ENCODE measurements at regions not wholly inside any gene's neighbourhood (a gene's known extent, or its start where the extent isn't known, plus 50 kb on each side); places are given as distances from the start of the nearest gene placed in this dataset.

GRCh38 chr18:69161383-69162028, 239.2 kb upstream of the DOK6 start:
- H3K4me1 ChIP-seq (ENCODE audit: control insufficient read depth, insufficient read depth, low read length, unreplicated experiment): no peaks in the 10 kb centered on the region
- no peak overlapping the region for H3K27ac ChIP-seq (ENCODE audit: low read depth, low read length)
- no peaks in the 10 kb centered on the region for H3K36me3 ChIP-seq (ENCODE audit: insufficient read depth, low read length)
- no peak overlapping the region; the same call in 1 of the 2 replicates for H3K4me3 ChIP-seq (ENCODE audit: low read depth, low read length)
- H3K79me2 ChIP-seq (ENCODE audit: control insufficient read depth, insufficient read depth, low read length, unreplicated experiment): no peaks in the 10 kb centered on the region
- peak overlapping the region; percentile 53 for H2AFZ ChIP-seq (ENCODE audit: low read length, unreplicated experiment)
- H3K27me3 ChIP-seq (ENCODE audit: insufficient read depth, low read length): no peaks in the 10 kb centered on the region

GRCh38 chr18:69162649-69163048, 238.0 kb upstream of the DOK6 start:
- no peaks in the 10 kb centered on the region for H3K36me3 ChIP-seq (ENCODE audit: insufficient read depth, low read length)
- no peaks in the 10 kb centered on the region for H3K79me2 ChIP-seq (ENCODE audit: control insufficient read depth, insufficient read depth, low read length, unreplicated experiment)
- H3K4me3 ChIP-seq (ENCODE audit: low read depth, low read length): no peak overlapping the region
- H2AFZ ChIP-seq (ENCODE audit: low read length, unreplicated experiment): no peak overlapping the region
- H3K4me1 ChIP-seq (ENCODE audit: control insufficient read depth, insufficient read depth, low read length, unreplicated experiment): no peaks in the 10 kb centered on the region
- no peaks in the 10 kb centered on the region for H3K27me3 ChIP-seq (ENCODE audit: insufficient read depth, low read length)
- no peak overlapping the region for H3K27ac ChIP-seq (ENCODE audit: low read depth, low read length)

GRCh38 chr18:69172046-69172445, 228.6 kb upstream of the DOK6 start:
- no peaks in the 10 kb centered on the region for H3K27me3 ChIP-seq (ENCODE audit: insufficient read depth, low read length)
- no peaks in the 10 kb centered on the region for H3K79me2 ChIP-seq (ENCODE audit: control insufficient read depth, insufficient read depth, low read length, unreplicated experiment)
- no peaks in the 10 kb centered on the region for H3K4me1 ChIP-seq (ENCODE audit: control insufficient read depth, insufficient read depth, low read length, unreplicated experiment)
- H3K4me3 ChIP-seq (ENCODE audit: low read depth, low read length): no peak overlapping the region
- H2AFZ ChIP-seq (ENCODE audit: low read length, unreplicated experiment): no peak overlapping the region
- H3K36me3 ChIP-seq (ENCODE audit: insufficient read depth, low read length): no peaks in the 10 kb centered on the region
- H3K27ac ChIP-seq (ENCODE audit: low read depth, low read length): no peak overlapping the region

- H3K4me1 ChIP-seq (ENCODE audit: control insufficient read depth, insufficient read depth, low read length, unreplicated experiment): no peaks in the 10 kb centered on the region
- H3K27me3 ChIP-seq (ENCODE audit: insufficient read depth, low read length): no peaks in the 10 kb centered on the region
- no peaks in the 10 kb centered on the region for H3K36me3 ChIP-seq (ENCODE audit: insufficient read depth, low read length)
- no peaks in the 10 kb centered on the region for H3K79me2 ChIP-seq (ENCODE audit: control insufficient read depth, insufficient read depth, low read length, unreplicated experiment)
- H3K27ac ChIP-seq (ENCODE audit: low read depth, low read length): no peak overlapping the region
- no peak overlapping the region for H3K4me3 ChIP-seq (ENCODE audit: low read depth, low read length)
- no peak overlapping the region for H2AFZ ChIP-seq (ENCODE audit: low read length, unreplicated experiment)
These were observed 225.0 kb upstream of the DOK6 start for GRCh38 chr18:69175681-69176080.

- no peak overlapping the region for H3K4me3 ChIP-seq (ENCODE audit: low read depth, low read length)
- no peaks in the 10 kb centered on the region for H3K36me3 ChIP-seq (ENCODE audit: insufficient read depth, low read length)
- H3K27ac ChIP-seq (ENCODE audit: low read depth, low read length): no peak overlapping the region
- no peaks in the 10 kb centered on the region for H3K27me3 ChIP-seq (ENCODE audit: insufficient read depth, low read length)
- no peaks in the 10 kb centered on the region for H3K79me2 ChIP-seq (ENCODE audit: control insufficient read depth, insufficient read depth, low read length, unreplicated experiment)
- H2AFZ ChIP-seq (ENCODE audit: low read length, unreplicated experiment): no peak overlapping the region
- no peaks in the 10 kb centered on the region for H3K4me1 ChIP-seq (ENCODE audit: control insufficient read depth, insufficient read depth, low read length, unreplicated experiment)
These were observed 223.9 kb upstream of the DOK6 start for GRCh38 chr18:69176741-69177140.

GRCh38 chr18:69177702-69178101, 223.0 kb upstream of the DOK6 start:
- no peaks in the 10 kb centered on the region for H3K79me2 ChIP-seq (ENCODE audit: control insufficient read depth, insufficient read depth, low read length, unreplicated experiment)
- H3K4me3 ChIP-seq (ENCODE audit: low read depth, low read length): no peak overlapping the region
- H3K4me1 ChIP-seq (ENCODE audit: control insufficient read depth, insufficient read depth, low read length, unreplicated experiment): no peaks in the 10 kb centered on the region
- no peak overlapping the region for H3K27ac ChIP-seq (ENCODE audit: low read depth, low read length)
- no peak overlapping the region for H2AFZ ChIP-seq (ENCODE audit: low read length, unreplicated experiment)
- no peaks in the 10 kb centered on the region for H3K36me3 ChIP-seq (ENCODE audit: insufficient read depth, low read length)
- no peaks in the 10 kb centered on the region for H3K27me3 ChIP-seq (ENCODE audit: insufficient read depth, low read length)

- H3K4me3 ChIP-seq (ENCODE audit: low read depth, low read length): no peak overlapping the region
- no peak overlapping the region for H3K27ac ChIP-seq (ENCODE audit: low read depth, low read length)
- H2AFZ ChIP-seq (ENCODE audit: low read length, unreplicated experiment): no peak overlapping the region
- no peaks in the 10 kb centered on the region for H3K27me3 ChIP-seq (ENCODE audit: insufficient read depth, low read length)
- H3K79me2 ChIP-seq (ENCODE audit: control insufficient read depth, insufficient read depth, low read length, unreplicated experiment): no peaks in the 10 kb centered on the region
- no peaks in the 10 kb centered on the region for H3K4me1 ChIP-seq (ENCODE audit: control insufficient read depth, insufficient read depth, low read length, unreplicated experiment)
- H3K36me3 ChIP-seq (ENCODE audit: insufficient read depth, low read length): no peaks in the 10 kb centered on the region
These were observed 214.5 kb upstream of the DOK6 start for GRCh38 chr18:69186162-69186561.

GRCh38 chr18:69196336-69196735, 204.4 kb upstream of the DOK6 start:
- H3K27me3 ChIP-seq (ENCODE audit: insufficient read depth, low read length): no peaks in the 10 kb centered on the region
- H2AFZ ChIP-seq (ENCODE audit: low read length, unreplicated experiment): no peak overlapping the region
- no peaks in the 10 kb centered on the region for H3K36me3 ChIP-seq (ENCODE audit: insufficient read depth, low read length)
- H3K79me2 ChIP-seq (ENCODE audit: control insufficient read depth, insufficient read depth, low read length, unreplicated experiment): no peaks in the 10 kb centered on the region
- no peaks in the 10 kb centered on the region for H3K4me1 ChIP-seq (ENCODE audit: control insufficient read depth, insufficient read depth, low read length, unreplicated experiment)
- H3K4me3 ChIP-seq (ENCODE audit: low read depth, low read length): no peak overlapping the region
- H3K27ac ChIP-seq (ENCODE audit: low read depth, low read length): no peak overlapping the region

- Histone ChIP-seq H3K27me3 (ENCODE audit: insufficient read depth, low read length) (no peaks in the 10 kb centered on the region), H3K4me3 (ENCODE audit: low read depth, low read length) (no peak overlapping the region), H2AFZ (ENCODE audit: low read length, unreplicated experiment) (no peak overlapping the region), H3K4me1 (ENCODE audit: control insufficient read depth, insufficient read depth, low read length, unreplicated experiment) (no peaks in the 10 kb centered on the region), H3K36me3 (ENCODE audit: insufficient read depth, low read length) (no peaks in the 10 kb centered on the region), H3K27ac (ENCODE audit: low read depth, low read length) (no peak overlapping the region), H3K79me2 (ENCODE audit: control insufficient read depth, insufficient read depth, low read length, unreplicated experiment) (no peaks in the 10 kb centered on the region)
These were observed 194.8 kb upstream of the DOK6 start for GRCh38 chr18:69205925-69206324.

- Histone ChIP-seq H3K4me1 (ENCODE audit: control insufficient read depth, insufficient read depth, low read length, unreplicated experiment) (no peaks in the 10 kb centered on the region), H3K27ac (ENCODE audit: low read depth, low read length) (no peak overlapping the region)
These were observed 192.1 kb upstream of the DOK6 start for GRCh38 chr18:69208545-69208944.

GRCh38 chr18:69209761-69210160, 190.9 kb upstream of the DOK6 start:
- Histone ChIP-seq H3K4me1 (ENCODE audit: control insufficient read depth, insufficient read depth, low read length, unreplicated experiment) (no peaks in the 10 kb centered on the region), H3K79me2 (ENCODE audit: control insufficient read depth, insufficient read depth, low read length, unreplicated experiment) (no peaks in the 10 kb centered on the region), H3K4me3 (ENCODE audit: low read depth, low read length) (no peak overlapping the region), H3K27ac (ENCODE audit: low read depth, low read length) (no peak overlapping the region), H3K36me3 (ENCODE audit: insufficient read depth, low read length) (no peaks in the 10 kb centered on the region), H3K27me3 (ENCODE audit: insufficient read depth, low read length) (no peaks in the 10 kb centered on the region), H2AFZ (ENCODE audit: low read length, unreplicated experiment) (no peak overlapping the region)

More at GRCh38 chr18:69208545-69208944, 192.1 kb upstream of the DOK6 start:
- no peaks in the 10 kb centered on the region for H3K79me2 ChIP-seq (ENCODE audit: control insufficient read depth, insufficient read depth, low read length, unreplicated experiment)
- H3K27me3 ChIP-seq (ENCODE audit: insufficient read depth, low read length): no peaks in the 10 kb centered on the region
- no peaks in the 10 kb centered on the region for H3K36me3 ChIP-seq (ENCODE audit: insufficient read depth, low read length)
- H3K4me3 ChIP-seq (ENCODE audit: low read depth, low read length): no peak overlapping the region
- no peak overlapping the region for H2AFZ ChIP-seq (ENCODE audit: low read length, unreplicated experiment)

Measured in ACC112 (cell line).